Thyroid gland (tissue), 4 donors: ENCODE measurements at regions not wholly inside any gene's neighbourhood (a gene's known extent, or its start where the extent isn't known, plus 50 kb on each side); places are given as distances from the start of the nearest gene placed in this dataset.

ENCODE experiments used
- DNase-seq, 2 donors: peaks; one replicate each; pipeline ENCODE4 v3.0.0-alpha.2; 2019
- H3K27ac ChIP-seq, 3 donors: fragments of 200-600 bp; sonication (generic); 1 replicate in 2 of 3; 2 replicates in 1 of 3; pipeline ENCODE4 v1.5.1; 2016 to 2019; ENCODE audit warnings: mild to moderate bottlenecking in 1 of 3, moderate library complexity in 1 of 3
- H3K27me3 ChIP-seq: fragments of 200-600 bp; sonication (generic); one replicate; pipeline ENCODE4 v1.5.1; 2019
- H3K36me3 ChIP-seq, 2 donors: fragments of 200-600 bp; sonication (generic); one replicate each; pipeline ENCODE4 v1.5.1; 2016 to 2019
- H3K4me1 ChIP-seq, 2 donors: fragments of 200-600 bp; sonication (generic); one replicate each; pipeline ENCODE4 v1.5.1; 2017 to 2019
- H3K4me3 ChIP-seq, 3 donors: fragments of 200-600 bp; sonication (generic); replicated peaks in 1 of 3; 1 replicate in 2 of 3; 2 replicates in 1 of 3; pipeline ENCODE4 v1.5.1; 2016; ENCODE audit warnings: mild to moderate bottlenecking in 1 of 3
- H3K9me3 ChIP-seq: fragments of 200-600 bp; sonication (generic); one replicate; pipeline ENCODE4 v1.5.1; 2017
- CTCF ChIP-seq, 6 experiments: fragments of 200-600 bp in 3 of 6; fragments of 450-650 bp in 3 of 6; sonication (generic) in 3 of 6; IDR thresholded peaks; one replicate each; pipeline ENCODE4 v1.5.1; 2016 to 2019; ENCODE audit warnings: antibody characterized with exemption in 6 of 6, mild to moderate bottlenecking in 2 of 6, inconsistent platforms in 1 of 6, moderate library complexity in 1 of 6
- POLR2A ChIP-seq, 2 donors: fragments of 450-650 bp; IDR thresholded peaks; one replicate each; pipeline ENCODE4 v1.6.1; 2017; ENCODE audit warnings: antibody characterized with exemption in 2 of 2, mild to moderate bottlenecking in 2 of 2, moderate library complexity in 1 of 2
- WGBS, 2 donors: methylation state at CpG; one replicate each; pipeline ENCODE4 v1.1.5; 2017; 5-methylcytosine and 5-hydroxymethylcytosine counted together
- intact Hi-C: fragments of 100-400 bp; cut with DNase I; formaldehyde crosslinking; loops from one replicate; pipeline ENCODE4 v1.15.1; 2023

- Histone ChIP-seq H3K27ac (no peak overlapping the region), H3K4me1 (no peaks in the 10 kb centered on the region), H3K9me3 (no peaks in the 10 kb centered on the region), H3K27me3 (no peaks in the 10 kb centered on the region), H3K36me3 (no peaks in the 10 kb centered on the region), H3K4me3 (no peak overlapping the region)
- TF ChIP-seq CTCF (IDR thresholded peaks at IDR 0.05) (no peak), POLR2A (IDR thresholded peaks at IDR 0.05) (no peak)
- WGBS, 2 donors = 77 to 83% methylated on average over 5 of the region's 5 CpGs
- no peak for DNase-seq
- intact Hi-C loops = no loop called here
Measured at GRCh38 chr5:28430565-28431178, 1392.3 kb upstream of the CDH9 start.

DNA sequence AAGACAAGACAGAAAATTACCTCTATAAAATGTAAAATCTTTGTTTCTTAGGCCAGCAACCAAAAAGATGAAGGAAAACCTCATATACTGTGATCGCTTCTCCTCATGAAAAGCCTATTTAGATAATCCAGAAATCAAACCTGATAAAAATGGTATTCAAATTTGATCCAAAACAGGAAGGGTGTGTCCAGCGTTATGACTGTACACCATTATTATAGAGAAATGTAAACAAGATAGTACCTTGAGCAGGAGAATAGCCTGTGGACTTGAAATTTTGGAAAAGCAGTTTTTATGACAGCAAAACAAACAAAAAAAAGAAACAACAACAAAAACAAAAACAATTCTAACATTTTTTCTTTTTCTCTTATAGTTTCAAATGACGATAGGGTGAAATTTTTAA lies 1382.8 kb upstream of the CDH9 start:
- Histone ChIP-seq H3K27me3 (no peaks in the 10 kb centered on the region), H3K9me3 (no peaks in the 10 kb centered on the region), H3K27ac (no peak overlapping the region), H3K4me3 (no peak overlapping the region), H3K4me1 (no peaks in the 10 kb centered on the region), H3K36me3 (no peaks in the 10 kb centered on the region)
- TF ChIP-seq POLR2A (IDR thresholded peaks at IDR 0.05) (no peak), CTCF (IDR thresholded peaks at IDR 0.05) (no peak)
- no peak for DNase-seq
- WGBS, 2 donors = 83 to 90% methylated on average over 3 of the region's 3 CpGs
- intact Hi-C loops = no loop called here

- Histone ChIP-seq H3K27ac (no peak overlapping the region), H3K9me3 (no peaks in the 10 kb centered on the region), H3K36me3 (no peaks in the 10 kb centered on the region), H3K27me3 (no peaks in the 10 kb centered on the region), H3K4me3 (no peak overlapping the region), H3K4me1 (no peaks in the 10 kb centered on the region)
- TF ChIP-seq POLR2A (IDR thresholded peaks at IDR 0.05) (no peak), CTCF (IDR thresholded peaks at IDR 0.05) (no peak)
- DNase-seq = no peak
- intact Hi-C loops = no loop called here
- 87 to 95% methylated on average over 2 of the region's 2 CpGs for WGBS, 2 donors
Measured at GRCh38 chr5:28415791-28416443, 1377.5 kb upstream of the CDH9 start.

- no peaks in the 10 kb centered on the region for H3K9me3 ChIP-seq
- no peaks in the 10 kb centered on the region for H3K27me3 ChIP-seq
- WGBS, 2 donors = 77 to 87% methylated on average over 1 of the region's 1 CpG
- H3K4me3 ChIP-seq = no peak overlapping the region
- intact Hi-C loops = no loop called here
- TF ChIP-seq CTCF (IDR thresholded peaks at IDR 0.05) (no peak), POLR2A (IDR thresholded peaks at IDR 0.05) (no peak)
- H3K27ac ChIP-seq = no peak overlapping the region
- no peaks in the 10 kb centered on the region for H3K4me1 ChIP-seq
- no peak for DNase-seq
- H3K36me3 ChIP-seq = no peaks in the 10 kb centered on the region
Measured at GRCh38 chr5:28414619-28415018, 1376.2 kb upstream of the CDH9 start.

GRCh38 chr5:28408651-28409050 lies 1370.3 kb upstream of the CDH9 start:
- no peak for DNase-seq
- Histone ChIP-seq H3K27me3 (no peaks in the 10 kb centered on the region), H3K27ac (no peak overlapping the region), H3K4me3 (no peak overlapping the region), H3K4me1 (no peaks in the 10 kb centered on the region), H3K9me3 (no peaks in the 10 kb centered on the region), H3K36me3 (no peaks in the 10 kb centered on the region)
- TF ChIP-seq POLR2A (IDR thresholded peaks at IDR 0.05) (no peak), CTCF (IDR thresholded peaks at IDR 0.05) (no peak)
- intact Hi-C loops = no loop called here
